Breast epithelium (tissue), 4 donors: ENCODE measurements at regions not wholly inside any gene's neighbourhood (a gene's known extent, or its start where the extent isn't known, plus 50 kb on each side); places are given as distances from the start of the nearest gene placed in this dataset.

Experiments used
- DNase-seq, 2 donors: peaks; one replicate each; pipeline ENCODE4 v3.0.0-alpha.2; 2019; ENCODE audit warnings: low spot score in 2 of 2
- H3K27ac ChIP-seq, 2 donors: fragments of 200-600 bp; sonication (generic) in 1 of 2; one replicate each; pipeline ENCODE4 v1.5.1; 2016 to 2019; ENCODE audit warnings: mild to moderate bottlenecking in 1 of 2
- H3K27me3 ChIP-seq, 2 donors: fragments of 200-600 bp; sonication (generic) in 1 of 2; one replicate each; pipeline versions ENCODE4 v1.5.1 to v1.6.0; 2017 to 2019; ENCODE audit warnings: control low read depth in 1 of 2, mild to moderate bottlenecking in 1 of 2
- H3K36me3 ChIP-seq: fragments of 200-600 bp; one replicate; pipeline ENCODE4 v1.5.1; 2019
- H3K4me1 ChIP-seq, 2 donors: fragments of 200-600 bp; sonication (generic); one replicate each; pipeline ENCODE4 v1.5.1; 2016 to 2019; ENCODE audit warnings: control low read depth in 1 of 2
- H3K4me3 ChIP-seq, 3 donors: fragments of 200-600 bp; sonication (generic); 1 replicate in 2 of 3; 2 replicates in 1 of 3; pipeline ENCODE4 v1.5.1; 2016 to 2019; ENCODE audit warnings: mild to moderate bottlenecking in 3 of 3, moderate library complexity in 2 of 3
- H3K9me3 ChIP-seq, 2 donors: fragments of 200-600 bp; sonication (generic) in 1 of 2; one replicate each; pipeline ENCODE4 v1.5.1; 2016 to 2019; ENCODE audit warnings: control low read depth in 1 of 2
- POLR2A ChIP-seq: fragments of 450-650 bp; IDR thresholded peaks from one replicate; pipeline ENCODE4 v1.6.1; 2016; ENCODE audit warnings: antibody characterized with exemption, mild to moderate bottlenecking, moderate library complexity
- POLR2AphosphoS5 ChIP-seq, 3 donors: sonication (generic); formaldehyde crosslinking; IDR thresholded peaks; one replicate each; pipeline ENCODE4 v1.6.1; 2017; ENCODE audit warnings: antibody characterized with exemption in 3 of 3
- intact Hi-C: fragments of 100-400 bp; cut with DNase I; formaldehyde crosslinking; loops from one replicate; pipeline ENCODE4 v1.15.1; 2023; ENCODE audit warnings: low total_unique reads
- TF ChIP-seq, protein P1 (sequence below), 3 donors: fragments of 450-650 bp; IDR thresholded peaks; one replicate each; pipeline ENCODE4 v1.5.1; 2016 to 2017; ENCODE audit warnings: antibody characterized with exemption in 3 of 3, mild to moderate bottlenecking in 3 of 3, moderate library complexity in 3 of 3

DNA sequence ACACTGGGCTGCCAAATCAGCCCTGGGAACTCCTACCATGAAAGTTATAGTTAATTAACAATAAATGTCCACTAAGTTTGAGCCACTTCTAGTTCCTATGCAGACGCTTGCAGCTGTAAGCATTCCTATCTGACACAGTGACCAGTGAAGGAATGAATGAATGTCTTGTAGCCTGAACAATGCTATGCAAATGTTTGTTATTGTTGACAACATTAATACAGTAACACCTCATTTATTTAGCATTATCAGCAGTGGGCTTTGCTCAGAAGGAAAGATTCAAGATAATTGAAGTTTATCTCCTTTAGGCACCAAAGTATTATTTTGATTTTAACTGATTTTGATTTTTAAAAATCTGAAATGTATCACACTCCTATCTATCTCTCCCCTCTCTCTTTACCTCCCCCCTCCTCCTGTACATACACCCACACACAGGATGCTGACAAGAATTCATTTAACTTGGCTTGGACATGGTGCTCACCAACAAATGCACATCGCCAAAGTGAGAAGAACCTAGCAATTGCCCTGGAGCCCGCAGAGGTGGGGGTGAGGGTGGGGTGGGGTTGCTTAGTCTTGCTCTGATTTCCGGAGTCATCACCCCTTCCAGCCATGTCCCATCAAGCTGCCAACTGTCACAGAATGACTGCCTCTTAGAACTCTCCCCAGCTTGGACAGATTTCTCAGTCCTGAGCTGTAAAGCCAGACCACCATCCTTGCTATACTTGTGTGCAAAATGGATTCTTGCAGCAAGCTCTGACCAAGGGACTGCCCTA lies 215.3 kb upstream of the CSF3R start:
- no peak for DNase-seq
- no peak overlapping the region for H3K27ac ChIP-seq
- H3K36me3 ChIP-seq = no peaks in the 10 kb centered on the region
- no peaks in the 10 kb centered on the region for H3K4me1 ChIP-seq
- H3K27me3 ChIP-seq = peaks cover 0 to 46% of the 10 kb centered on the region in 2 donors
- intact Hi-C loops = no loop called here
- H3K4me3 ChIP-seq = no peak overlapping the region
- H3K9me3 ChIP-seq = no peaks in the 10 kb centered on the region
- no peak for TF ChIP-seq POLR2AphosphoS5 (IDR thresholded peaks at IDR 0.05)

DNA sequence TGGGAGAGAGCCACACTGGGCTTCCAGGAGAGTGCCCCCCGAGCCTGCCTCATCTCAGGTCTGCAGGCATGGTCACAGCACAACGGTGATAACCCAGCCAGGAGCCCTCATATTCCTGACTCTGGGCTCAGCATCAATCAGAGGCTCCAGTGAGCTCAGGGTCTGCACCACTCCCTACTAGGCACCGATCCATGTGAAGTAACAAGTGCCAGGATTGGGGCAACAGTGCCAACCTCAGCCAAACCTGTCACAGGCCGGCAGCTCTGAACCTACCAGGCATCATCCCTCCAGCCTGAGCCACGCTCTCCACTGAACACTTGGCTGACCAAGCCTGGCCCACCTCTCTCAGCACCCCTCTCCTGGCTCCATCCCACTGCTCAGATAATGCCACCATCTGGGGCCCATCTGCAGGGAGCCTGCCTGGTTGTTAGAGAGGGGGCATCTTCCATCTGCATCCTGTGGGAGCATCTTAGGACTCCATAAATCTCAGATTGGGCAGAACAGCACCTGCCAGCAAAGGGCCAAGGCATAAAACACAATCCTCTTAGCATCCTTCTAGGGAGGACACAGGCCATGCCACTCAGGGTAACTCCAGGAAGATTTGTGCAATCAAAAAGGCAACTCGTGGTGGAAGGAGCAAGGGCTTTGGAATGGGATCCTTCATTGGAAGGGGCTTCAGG lies 213.7 kb upstream of the CSF3R start:
- peaks cover 0 to 61% of the 10 kb centered on the region in 2 donors for H3K27me3 ChIP-seq
- intact Hi-C loops = no loop called here

DNA sequence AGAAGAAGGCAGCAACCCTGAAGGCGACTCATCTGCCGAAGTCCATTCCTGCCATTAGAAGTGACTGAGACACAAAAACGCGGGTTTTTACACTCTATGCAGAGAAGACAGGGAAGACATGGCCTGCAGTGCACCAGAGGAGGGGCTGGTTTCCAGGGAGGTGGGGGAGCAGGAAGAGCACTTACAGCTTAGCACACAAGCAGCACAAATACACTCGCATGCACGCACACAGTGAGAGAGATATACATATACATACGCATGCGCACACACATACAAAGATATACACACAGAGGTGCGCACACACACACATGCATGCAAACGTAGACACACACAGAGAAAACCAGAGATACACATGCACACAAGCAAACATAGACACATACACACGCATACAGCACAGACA lies 210.9 kb upstream of the CSF3R start:
- H3K36me3 ChIP-seq = no peaks in the 10 kb centered on the region
- H3K4me3 ChIP-seq = no peak overlapping the region
- no peak overlapping the region for H3K27ac ChIP-seq
- H3K9me3 ChIP-seq = no peaks in the 10 kb centered on the region
- no peak for DNase-seq
- no peaks in the 10 kb centered on the region for H3K4me1 ChIP-seq
- TF ChIP-seq POLR2AphosphoS5 (IDR thresholded peaks at IDR 0.05) (no peak), POLR2A (no peak)
- TF ChIP-seq, protein P1, sequence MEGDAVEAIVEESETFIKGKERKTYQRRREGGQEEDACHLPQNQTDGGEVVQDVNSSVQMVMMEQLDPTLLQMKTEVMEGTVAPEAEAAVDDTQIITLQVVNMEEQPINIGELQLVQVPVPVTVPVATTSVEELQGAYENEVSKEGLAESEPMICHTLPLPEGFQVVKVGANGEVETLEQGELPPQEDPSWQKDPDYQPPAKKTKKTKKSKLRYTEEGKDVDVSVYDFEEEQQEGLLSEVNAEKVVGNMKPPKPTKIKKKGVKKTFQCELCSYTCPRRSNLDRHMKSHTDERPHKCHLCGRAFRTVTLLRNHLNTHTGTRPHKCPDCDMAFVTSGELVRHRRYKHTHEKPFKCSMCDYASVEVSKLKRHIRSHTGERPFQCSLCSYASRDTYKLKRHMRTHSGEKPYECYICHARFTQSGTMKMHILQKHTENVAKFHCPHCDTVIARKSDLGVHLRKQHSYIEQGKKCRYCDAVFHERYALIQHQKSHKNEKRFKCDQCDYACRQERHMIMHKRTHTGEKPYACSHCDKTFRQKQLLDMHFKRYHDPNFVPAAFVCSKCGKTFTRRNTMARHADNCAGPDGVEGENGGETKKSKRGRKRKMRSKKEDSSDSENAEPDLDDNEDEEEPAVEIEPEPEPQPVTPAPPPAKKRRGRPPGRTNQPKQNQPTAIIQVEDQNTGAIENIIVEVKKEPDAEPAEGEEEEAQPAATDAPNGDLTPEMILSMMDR (IDR thresholded peaks at IDR 0.05) = no peak
- intact Hi-C loops = no loop called here
- peaks cover 0 to 67% of the 10 kb centered on the region in 2 donors for H3K27me3 ChIP-seq

More for the DNA sequence above, 213.7 kb upstream of the CSF3R start:
- TF ChIP-seq, protein P1 (IDR thresholded peaks at IDR 0.05) = no peak
- TF ChIP-seq POLR2A (no peak), POLR2AphosphoS5 (IDR thresholded peaks at IDR 0.05) (no peak)
- no peaks in the 10 kb centered on the region for H3K36me3 ChIP-seq
- no peak for DNase-seq
- H3K4me3 ChIP-seq = no peak overlapping the region
- no peak overlapping the region for H3K27ac ChIP-seq
- no peaks in the 10 kb centered on the region for H3K9me3 ChIP-seq
- no peaks in the 10 kb centered on the region for H3K4me1 ChIP-seq

DNA sequence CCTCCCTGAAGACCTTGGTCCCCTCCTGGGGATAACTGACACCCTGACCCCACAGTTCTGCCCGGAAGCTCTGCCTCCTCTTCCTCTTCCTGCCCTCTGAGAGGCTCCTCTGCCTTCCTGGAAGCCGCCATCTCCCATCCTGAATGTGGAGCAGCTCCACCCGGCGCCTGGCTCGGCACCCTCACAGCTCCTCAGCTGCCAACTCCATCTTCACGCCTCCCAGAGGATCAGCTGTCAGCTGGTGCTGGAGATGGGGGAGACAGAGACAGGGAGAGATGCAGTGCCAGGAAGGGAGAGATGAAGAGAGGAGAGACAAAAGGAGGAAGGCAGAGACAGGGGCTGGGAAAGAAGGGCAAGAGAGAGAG lies 210.4 kb upstream of the CSF3R start:
- Histone ChIP-seq H3K4me1 (no peaks in the 10 kb centered on the region), H3K9me3 (no peaks in the 10 kb centered on the region), H3K27ac (no peak overlapping the region), H3K36me3 (no peaks in the 10 kb centered on the region), H3K27me3 (peaks cover 0 to 66% of the 10 kb centered on the region in 2 donors), H3K4me3 (no peak overlapping the region)
- TF ChIP-seq POLR2A = no peak
- no peak for TF ChIP-seq POLR2AphosphoS5 (IDR thresholded peaks at IDR 0.05)
- TF ChIP-seq, protein P1 (IDR thresholded peaks at IDR 0.05) = no peak
- DNase-seq = no peak
- intact Hi-C loops = no loop called here

DNA sequence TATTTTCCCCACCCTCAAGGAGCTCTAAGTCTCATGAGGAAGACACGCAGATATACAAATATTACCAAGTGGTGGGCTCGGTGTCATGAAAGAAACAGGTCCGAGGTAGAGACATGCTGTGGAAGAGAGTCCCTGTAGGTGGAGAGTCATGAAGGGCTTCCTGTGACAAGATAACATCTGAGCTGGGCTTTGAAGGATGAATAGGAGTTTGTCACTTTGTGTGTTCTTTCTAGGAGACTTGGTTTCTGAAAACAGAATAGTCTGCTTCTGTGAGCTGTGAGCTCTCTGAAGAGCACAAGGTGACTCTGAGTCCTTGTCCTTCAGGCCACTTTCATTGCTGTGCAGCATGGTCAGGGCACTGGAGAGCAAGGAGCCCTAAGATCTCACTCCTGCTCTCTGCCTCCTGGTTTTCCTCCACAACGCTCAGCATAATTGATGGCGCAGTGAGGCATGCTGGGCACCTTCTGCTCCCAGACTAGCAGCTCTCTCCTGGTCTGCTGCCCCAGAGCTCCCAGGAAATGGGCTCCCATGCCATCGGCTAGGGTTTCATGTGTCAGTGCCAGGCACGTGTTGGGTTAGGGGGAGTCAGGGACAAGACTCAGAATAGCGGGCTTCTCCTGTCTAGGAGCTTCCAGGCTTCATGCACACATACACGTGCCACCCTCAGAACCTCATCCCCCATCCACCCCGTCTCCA lies 209.9 kb upstream of the CSF3R start:
- no peak for DNase-seq
- H3K4me3 ChIP-seq = no peak overlapping the region
- H3K36me3 ChIP-seq = no peaks in the 10 kb centered on the region
- H3K27me3 ChIP-seq = peaks cover 0 to 71% of the 10 kb centered on the region in 2 donors
- intact Hi-C loops = no loop called here
- no peaks in the 10 kb centered on the region for H3K4me1 ChIP-seq
- TF ChIP-seq, protein P1 (IDR thresholded peaks at IDR 0.05) = no peak
- TF ChIP-seq POLR2AphosphoS5 (IDR thresholded peaks at IDR 0.05) (no peak), POLR2A (no peak)
- H3K27ac ChIP-seq = no peak overlapping the region
- H3K9me3 ChIP-seq = no peaks in the 10 kb centered on the region
